Trophoblast cell (in vitro differentiated cells and primary cell): ENCODE measurements at regions not wholly inside any gene's neighbourhood (a gene's known extent, or its start where the extent isn't known, plus 50 kb on each side); places are given as distances from the start of the nearest gene placed in this dataset.

Experiments
- DNase-seq, 2 donors: peaks; one replicate each; pipeline ENCODE4 v3.0.0-alpha.2; 2016
- H2AFZ ChIP-seq: 2 replicates; pipeline ENCODE4 v1.6.1; 2013; ENCODE audit warnings: low read length, moderate library complexity, mild to moderate bottlenecking; ENCODE audit not compliant: insufficient read depth, poor library complexity
- H2AK5ac ChIP-seq: 2 replicates; pipeline ENCODE4 v1.6.1; 2013; ENCODE audit warnings: mild to moderate bottlenecking, low read length
- H2BK120ac ChIP-seq: 2 replicates; pipeline ENCODE4 v1.6.1; 2013; ENCODE audit warnings: low read length, mild to moderate bottlenecking, moderate library complexity; ENCODE audit not compliant: insufficient read depth, poor library complexity
- H2BK12ac ChIP-seq: 2 replicates; pipeline ENCODE4 v1.6.1; 2013; ENCODE audit warnings: mild to moderate bottlenecking, low read length, moderate library complexity
- H2BK5ac ChIP-seq: 2 replicates; pipeline ENCODE4 v1.6.1; 2013; ENCODE audit warnings: low read length, low read depth, moderate library complexity, mild to moderate bottlenecking; ENCODE audit not compliant: poor library complexity
- H3K14ac ChIP-seq: 2 replicates; pipeline ENCODE4 v1.6.1; 2013; ENCODE audit warnings: mild to moderate bottlenecking, low read length
- H3K18ac ChIP-seq: 2 replicates; pipeline ENCODE4 v1.6.1; 2013; ENCODE audit warnings: mild to moderate bottlenecking, low read length
- H3K23ac ChIP-seq: 2 replicates; pipeline ENCODE4 v1.6.1; 2013; ENCODE audit warnings: low read length
- H3K27ac ChIP-seq: 2 replicates; pipeline ENCODE4 v1.5.1; 2013; ENCODE audit warnings: low read depth, mild to moderate bottlenecking, inconsistent platforms, low read length, moderate library complexity
- H3K27me3 ChIP-seq: 2 replicates; pipeline ENCODE4 v1.6.1; 2013; ENCODE audit warnings: inconsistent platforms, mild to moderate bottlenecking, low read length, moderate library complexity; ENCODE audit not compliant: insufficient read depth
- H3K36me3 ChIP-seq, 2 experiments: 1 replicate in 1 of 2; 2 replicates in 1 of 2; pipeline ENCODE4 v1.6.1; 2013; ENCODE audit warnings: low read length in 2 of 2, mild to moderate bottlenecking in 2 of 2, moderate library complexity in 1 of 2; ENCODE audit not compliant: insufficient read depth in 2 of 2, control insufficient read depth in 1 of 2
- H3K4ac ChIP-seq: 2 replicates; pipeline ENCODE4 v1.6.1; 2013; ENCODE audit warnings: low read depth, mild to moderate bottlenecking, low read length, moderate library complexity
- H3K4me1 ChIP-seq, 2 experiments: 1 replicate in 1 of 2; 2 replicates in 1 of 2; pipeline ENCODE4 v1.6.1; 2013; ENCODE audit warnings: low read length in 2 of 2, mild to moderate bottlenecking in 2 of 2, moderate library complexity in 1 of 2; ENCODE audit not compliant: insufficient read depth in 2 of 2, control insufficient read depth in 1 of 2
- H3K4me2 ChIP-seq: 2 replicates; pipeline ENCODE4 v1.6.1; 2013; ENCODE audit warnings: inconsistent platforms, mild to moderate bottlenecking, low read length, moderate library complexity
- H3K4me3 ChIP-seq: 2 replicates; pipeline ENCODE4 v1.5.1; 2013; ENCODE audit warnings: mild to moderate bottlenecking, low read depth, low read length, inconsistent platforms
- H3K79me1 ChIP-seq: one replicate; pipeline ENCODE4 v1.6.1; 2013; ENCODE audit warnings: low read length
- H3K79me2 ChIP-seq: 2 replicates; pipeline ENCODE4 v1.6.1; 2013; ENCODE audit warnings: low read length, mild to moderate bottlenecking; ENCODE audit not compliant: control insufficient read depth, insufficient read depth, poor library complexity
- H3K9ac ChIP-seq: 2 replicates; pipeline ENCODE4 v1.6.1; 2013; ENCODE audit warnings: mild to moderate bottlenecking, low read length
- H3K9me3 ChIP-seq: 2 replicates; pipeline ENCODE4 v1.6.1; 2013; ENCODE audit warnings: low read depth, mild to moderate bottlenecking, control low read depth, inconsistent platforms, low read length; ENCODE audit not compliant: insufficient read depth
- H4K12ac ChIP-seq: 2 replicates; pipeline ENCODE4 v1.6.1; 2013; ENCODE audit warnings: low read depth, mild to moderate bottlenecking, low read length, moderate library complexity
- H4K8ac ChIP-seq: 2 replicates; pipeline ENCODE4 v1.6.1; 2013; ENCODE audit warnings: low read depth, mild to moderate bottlenecking, low read length, moderate library complexity
- H4K91ac ChIP-seq: one replicate; pipeline ENCODE4 v1.6.1; 2013; ENCODE audit warnings: low read depth, mild to moderate bottlenecking, low read length, moderate library complexity
- WGBS: extraction: QIAGEN DNeasy Blood & Tissue Kit; methylation state at CpG from one replicate; pipeline ENCODE4 v1.1.7; 2013; ENCODE audit warnings: missing lambda C conversion rate; ENCODE audit not compliant: insufficient read length, insufficient coverage; ENCODE audit errors: extremely low coverage; 5-methylcytosine and 5-hydroxymethylcytosine counted together

GRCh38 chr10:128734161-128734560 lies 607.9 kb upstream of the MKI67 start:
- no peak for DNase-seq
- no peak overlapping the region for H2BK12ac ChIP-seq
- no peak overlapping the region for H2BK120ac ChIP-seq
- H3K27me3 ChIP-seq, result no peaks in the 10 kb centered on the region
- no peak overlapping the region for H3K23ac ChIP-seq
- no peak overlapping the region for H3K27ac ChIP-seq
- H2AFZ ChIP-seq, result no peak overlapping the region
- H4K8ac ChIP-seq, result no peak overlapping the region
- H4K91ac ChIP-seq, result no peak overlapping the region
- no peaks in the 10 kb centered on the region for H3K4me1 ChIP-seq
- no peak overlapping the region for H3K18ac ChIP-seq
- no CpG with 5 or more reads among the region's 5 CpGs for WGBS
- no peak overlapping the region for H3K4ac ChIP-seq
- H3K14ac ChIP-seq, result no peak overlapping the region
- no peak overlapping the region for H2BK5ac ChIP-seq
- no peak overlapping the region for H3K9ac ChIP-seq
- no peaks in the 10 kb centered on the region for H3K79me1 ChIP-seq
- H3K4me2 ChIP-seq, result no peak overlapping the region
- H3K36me3 ChIP-seq, result no peaks in the 10 kb centered on the region
- H3K4me3 ChIP-seq, result no peak overlapping the region
- no peak overlapping the region for H2AK5ac ChIP-seq
- no peaks in the 10 kb centered on the region for H3K9me3 ChIP-seq
- H3K79me2 ChIP-seq, result no peaks in the 10 kb centered on the region
- no peak overlapping the region for H4K12ac ChIP-seq

GRCh38 chr10:128734734-128735133 lies 608.5 kb upstream of the MKI67 start:
- Histone ChIP-seq H4K8ac (no peak overlapping the region), H2BK5ac (no peak overlapping the region), H3K4ac (no peak overlapping the region), H3K9me3 (no peaks in the 10 kb centered on the region), H3K4me1 (no peaks in the 10 kb centered on the region), H2BK12ac (no peak overlapping the region), H2AFZ (no peak overlapping the region), H3K36me3 (no peaks in the 10 kb centered on the region), H3K23ac (no peak overlapping the region), H3K79me2 (no peaks in the 10 kb centered on the region), H2AK5ac (no peak overlapping the region), H4K91ac (no peak overlapping the region), H3K79me1 (no peaks in the 10 kb centered on the region), H3K14ac (no peak overlapping the region), H3K18ac (no peak overlapping the region), H3K27me3 (no peaks in the 10 kb centered on the region), H3K9ac (no peak overlapping the region), H3K27ac (no peak overlapping the region), H3K4me3 (no peak overlapping the region), H3K4me2 (no peak overlapping the region), H2BK120ac (no peak overlapping the region), H4K12ac (no peak overlapping the region)
- DNase-seq, result no peak
- WGBS, result no CpG with 5 or more reads among the region's 9 CpGs

GRCh38 chr10:128735996-128736395 lies 609.8 kb upstream of the MKI67 start:
- Histone ChIP-seq H3K79me2 (no peaks in the 10 kb centered on the region), H3K9me3 (peaks cover 3% of the 10 kb centered on the region), H3K14ac (no peak overlapping the region), H3K4me1 (peaks cover under 1% of the 10 kb centered on the region in 2 experiments), H2BK5ac (no peak overlapping the region), H2BK120ac (no peak overlapping the region), H3K27me3 (no peaks in the 10 kb centered on the region), H3K4ac (no peak overlapping the region), H3K4me2 (no peak overlapping the region), H2BK12ac (no peak overlapping the region), H3K23ac (no peak overlapping the region), H2AK5ac (no peak overlapping the region), H2AFZ (no peak overlapping the region), H3K9ac (no peak overlapping the region), H4K91ac (no peak overlapping the region), H3K27ac (no peak overlapping the region), H4K12ac (no peak overlapping the region), H3K4me3 (no peak overlapping the region), H3K79me1 (no peaks in the 10 kb centered on the region), H4K8ac (no peak overlapping the region), H3K18ac (no peak overlapping the region), H3K36me3 (no peaks in the 10 kb centered on the region)
- no CpG with 5 or more reads among the region's 8 CpGs for WGBS
- no peak for DNase-seq

- Histone ChIP-seq H3K4me3 (no peak overlapping the region), H2AK5ac (no peak overlapping the region), H3K14ac (no peak overlapping the region), H3K27ac (no peak overlapping the region), H4K91ac (no peak overlapping the region), H4K8ac (no peak overlapping the region), H3K18ac (no peak overlapping the region), H2BK5ac (no peak overlapping the region), H3K4me2 (no peak overlapping the region), H3K79me1 (no peaks in the 10 kb centered on the region), H3K4me1 (peaks cover 2 to 3% of the 10 kb centered on the region in 2 experiments), H3K36me3 (no peaks in the 10 kb centered on the region), H2BK120ac (no peak overlapping the region), H3K79me2 (no peaks in the 10 kb centered on the region), H3K9me3 (peaks cover 3% of the 10 kb centered on the region), H3K23ac (no peak overlapping the region), H4K12ac (no peak overlapping the region), H3K4ac (no peak overlapping the region), H2AFZ (no peak overlapping the region), H3K27me3 (no peaks in the 10 kb centered on the region), H2BK12ac (no peak overlapping the region), H3K9ac (no peak overlapping the region)
- no CpG with 5 or more reads among the region's 11 CpGs for WGBS
- DNase-seq, result no peak
These were observed 612.2 kb upstream of the MKI67 start for GRCh38 chr10:128738386-128738915.
